ENCODE measurements at regions not wholly inside any gene's neighbourhood (a gene's known extent, or its start where the extent isn't known, plus 50 kb on each side); places are given as distances from the start of the nearest gene placed in this dataset.

- no TSS peak for BruUV-seq (replicated peaks)
- H3K36me3 ChIP-seq (ENCODE audit: control insufficient read depth in 2 of 2, extremely low read depth in 1 of 2, insufficient read depth in 2 of 2, low read length in 2 of 2): no peaks in the 10 kb centered on the region
These were observed 518.0 kb upstream of the TBX3 start for GRCh38 chr12:115201966-115202365.

More at GRCh38 chr12:115201966-115202365, 518.0 kb upstream of the TBX3 start:
- Histone ChIP-seq H3K27me3 (ENCODE audit: control insufficient read depth in 2 of 2, insufficient read depth in 2 of 2, low read length in 2 of 2) (no peaks in the 10 kb centered on the region), H3K9me1 (replicated peaks; ENCODE audit: control insufficient read depth, extremely low read depth, insufficient read depth, low read length) (no peaks in the 10 kb centered on the region), H4K20me1 (replicated peaks; ENCODE audit: control insufficient read depth, extremely low read depth, insufficient read depth, low read length) (no peaks in the 10 kb centered on the region), H3K4me1 (ENCODE audit: control insufficient read depth, extremely low read depth, insufficient read depth, low read length) (no peaks in the 10 kb centered on the region), H3K27ac (ENCODE audit: insufficient read depth, low read depth, low read length) (no peak overlapping the region), H3K79me2 (ENCODE audit: control insufficient read depth, insufficient read depth, low read length) (no peaks in the 10 kb centered on the region), H3K9ac (replicated peaks; ENCODE audit: extremely low read depth, insufficient read depth, low read length) (no peak overlapping the region), H2AFZ (ENCODE audit: low read depth, low read length) (no peak overlapping the region), H3K4me3 (replicated peaks in 1 of 3; ENCODE audit: insufficient read depth in 1 of 3, low read depth in 1 of 3, low read length in 3 of 3) (no peak overlapping the region), H3K4me2 (ENCODE audit: insufficient read depth, low read length) (no peak overlapping the region), H3K9me3 (replicated peaks; ENCODE audit: control insufficient read depth, insufficient read depth, low read length) (peaks cover 5% of the 10 kb centered on the region)
- ChIA-PET POLR2A (no interaction called here), CTCF (no interaction called here)
- intact Hi-C loops (cut with micrococcal nuclease) (no loop called here), dilution Hi-C loops (cut with MboI; ENCODE audit: extremely low pct_ligation_motif_present, low sequenced_read_pairs) (no loop called here)
- FAIRE-seq (no peak), DNase-seq (ENCODE audit: low read depth, low spot score) (no peak)
- TF ChIP-seq CTCF (IDR thresholded peaks at IDR 0.05; ENCODE audit: extremely low read depth in 1 of 2, insufficient read depth in 1 of 2, low read depth in 1 of 2, low read length in 2 of 2) (no peak), GATA2 (IDR thresholded peaks at IDR 0.05; ENCODE audit: insufficient read depth, insufficient read length, low read depth, low read length) (no peak), POLR2A (IDR thresholded peaks at IDR 0.05; ENCODE audit: low read depth, low read length) (no peak), FOS (IDR thresholded peaks at IDR 0.05; ENCODE audit: borderline replicate concordance, insufficient read depth, low read length) (no peak), JUN (IDR thresholded peaks at IDR 0.05; ENCODE audit: borderline replicate concordance, insufficient read depth, insufficient read length, low read depth) (no peak), POLR2AphosphoS5 (IDR thresholded peaks at IDR 0.05; ENCODE audit: insufficient read depth, low read depth, low read length) (no peak), MAX (IDR thresholded peaks at IDR 0.05; ENCODE audit: insufficient read depth, insufficient read length) (no peak)

All from endothelial cell of umbilical vein (primary cell).